HG02943 (cell line): ENCODE measurements at regions not wholly inside any gene's neighbourhood (a gene's known extent, or its start where the extent isn't known, plus 50 kb on each side); places are given as distances from the start of the nearest gene placed in this dataset.

Experiments
- ATAC-seq: cut with Tn5 transposase; IDR thresholded peaks from one replicate; pipeline ENCODE4 v1.9.1; 2021; ENCODE audit warnings: mild to moderate bottlenecking, low read depth, moderate library complexity; ENCODE audit not compliant: unreplicated experiment

GRCh38 chr18:56060967-56061541 lies 473.1 kb upstream of the TCF4 start:
- ATAC-seq = no peak

DNA sequence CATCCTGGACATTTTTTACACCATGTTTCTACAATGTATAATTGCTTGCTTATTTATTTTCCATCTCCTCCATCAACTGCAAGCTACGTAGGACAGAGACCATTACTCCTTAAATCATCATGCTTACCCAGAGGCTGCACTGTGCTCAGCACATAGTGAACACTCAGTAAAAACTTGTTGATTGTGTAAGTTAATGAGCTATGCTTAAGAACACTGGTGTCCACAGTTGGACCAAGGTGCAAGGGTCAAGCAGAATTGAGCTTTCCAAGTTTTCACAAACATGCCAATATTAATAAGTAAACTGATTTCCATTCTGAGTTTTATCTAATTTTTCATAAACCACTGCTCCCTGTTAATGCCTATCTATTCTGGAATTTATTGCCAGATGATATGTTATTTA lies 464.2 kb upstream of the TCF4 start:
- ATAC-seq = no peak

DNA sequence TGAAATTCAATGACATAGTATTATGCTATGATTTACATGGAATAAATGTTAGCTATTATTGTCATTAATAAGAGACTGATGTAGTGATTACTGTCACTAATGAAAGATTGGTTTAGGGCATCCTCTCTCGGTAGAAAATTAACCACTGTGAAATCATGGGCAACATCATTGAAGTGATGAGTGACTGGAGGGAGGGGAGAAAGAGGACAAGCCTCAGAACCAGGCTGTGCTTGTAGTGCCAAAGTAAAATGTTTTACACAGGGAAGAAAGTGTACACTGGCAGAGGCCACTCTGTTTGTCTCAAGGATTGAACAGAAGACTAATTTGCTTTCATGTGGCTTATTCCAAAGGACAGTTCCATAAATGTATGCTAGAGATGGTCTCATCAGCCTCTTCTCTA lies 456.2 kb upstream of the TCF4 start:
- no peak for ATAC-seq

- ATAC-seq = no peak
These were observed 455.7 kb upstream of the TCF4 start for GRCh38 chr18:56043641-56044061.

GRCh38 chr18:56042915-56043536 lies 455.0 kb upstream of the TCF4 start:
- no peak for ATAC-seq

GRCh38 chr18:56038171-56039030 lies 450.4 kb upstream of the TCF4 start:
- ATAC-seq = no peak

GRCh38 chr18:56036741-56037140 lies 448.7 kb upstream of the TCF4 start:
- no peak for ATAC-seq

- ATAC-seq = no peak
These were observed 447.6 kb upstream of the TCF4 start for GRCh38 chr18:56035546-56035945.

DNA sequence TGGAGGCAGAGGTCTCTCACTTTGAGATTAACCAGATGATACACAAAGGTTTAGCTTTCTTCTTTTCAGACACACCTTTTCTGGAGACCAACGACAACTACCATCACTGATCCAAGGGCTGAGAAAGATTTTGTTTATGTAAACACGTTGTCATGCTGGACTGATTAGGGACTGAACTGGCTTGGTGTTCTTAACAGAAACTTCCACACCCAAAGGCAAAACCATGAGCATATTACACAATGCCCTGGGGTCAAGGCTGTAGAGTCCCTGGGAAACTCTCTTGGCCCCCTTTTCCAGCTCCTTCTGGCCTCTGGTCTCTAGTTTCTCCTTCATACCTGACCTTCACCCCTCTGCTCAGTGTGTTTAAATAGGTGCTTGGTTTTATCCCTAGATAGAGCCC lies 447.0 kb upstream of the TCF4 start:
- ATAC-seq = no peak

DNA sequence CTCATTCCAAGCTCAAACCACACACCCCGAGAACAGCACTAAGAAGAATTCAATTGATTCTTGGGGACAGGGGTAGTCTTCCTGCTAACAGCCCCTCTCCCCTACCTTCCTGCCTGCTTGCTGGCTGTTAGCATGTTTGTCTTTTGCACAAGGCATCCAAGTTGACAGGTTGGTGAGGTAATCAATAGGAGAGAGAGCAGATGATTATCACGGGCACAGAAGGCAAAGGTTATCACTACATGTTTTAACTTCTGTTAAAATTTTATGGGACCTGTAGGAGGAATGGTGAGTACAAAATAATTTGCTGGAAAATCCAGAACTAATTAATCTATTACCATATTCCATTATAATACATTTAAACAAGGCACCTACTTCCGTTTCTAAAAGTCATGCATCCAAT lies 442.1 kb upstream of the TCF4 start:
- no peak for ATAC-seq

- ATAC-seq = no peak
These were observed 440.5 kb upstream of the TCF4 start for GRCh38 chr18:56028514-56028913.

- no peak for ATAC-seq
These were observed 438.5 kb upstream of the TCF4 start for GRCh38 chr18:56026509-56026908.

DNA sequence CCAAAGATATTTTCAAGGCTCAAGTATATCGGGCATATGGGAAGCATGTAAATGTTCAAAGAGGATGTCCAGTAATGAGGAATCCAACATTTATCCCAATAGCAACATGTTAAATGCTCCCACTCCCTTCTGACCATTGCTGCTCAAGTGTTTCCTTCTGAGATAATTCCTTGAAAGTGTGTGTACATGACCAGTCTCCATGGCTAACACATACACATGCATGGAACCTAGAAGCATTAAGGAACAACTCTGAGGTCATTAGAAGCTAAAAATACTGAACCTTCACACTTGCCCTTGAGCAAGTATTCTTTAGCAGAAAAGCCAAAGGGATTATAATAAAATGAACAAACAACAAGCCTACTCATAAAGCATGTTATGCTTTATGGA lies 433.8 kb upstream of the TCF4 start:
- ATAC-seq = no peak

GRCh38 chr18:56021136-56021808 lies 433.3 kb upstream of the TCF4 start:
- no peak for ATAC-seq

- ATAC-seq = no peak
These were observed 431.9 kb upstream of the TCF4 start for GRCh38 chr18:56019908-56020307.

GRCh38 chr18:56019156-56019555 lies 431.2 kb upstream of the TCF4 start:
- ATAC-seq = no peak

DNA sequence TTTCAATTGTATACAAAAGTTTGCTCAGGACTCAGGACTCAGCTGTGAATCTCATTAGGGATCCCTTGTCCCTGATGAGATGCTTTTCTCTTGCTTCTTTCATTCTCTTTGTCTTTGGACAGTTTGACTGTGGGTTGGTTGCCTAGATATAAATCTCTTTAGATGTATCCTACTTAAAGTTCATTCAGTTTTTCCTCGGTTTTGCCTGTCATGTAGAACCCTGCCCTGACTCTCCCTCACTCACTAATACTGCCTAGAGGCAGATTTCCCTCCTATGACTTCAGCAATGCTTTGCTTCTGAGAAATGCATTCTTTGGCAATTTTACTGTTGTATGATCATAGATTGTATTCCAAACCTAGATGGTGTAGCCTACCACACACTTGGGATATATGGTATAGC lies 421.4 kb upstream of the TCF4 start:
- ATAC-seq = no peak

DNA sequence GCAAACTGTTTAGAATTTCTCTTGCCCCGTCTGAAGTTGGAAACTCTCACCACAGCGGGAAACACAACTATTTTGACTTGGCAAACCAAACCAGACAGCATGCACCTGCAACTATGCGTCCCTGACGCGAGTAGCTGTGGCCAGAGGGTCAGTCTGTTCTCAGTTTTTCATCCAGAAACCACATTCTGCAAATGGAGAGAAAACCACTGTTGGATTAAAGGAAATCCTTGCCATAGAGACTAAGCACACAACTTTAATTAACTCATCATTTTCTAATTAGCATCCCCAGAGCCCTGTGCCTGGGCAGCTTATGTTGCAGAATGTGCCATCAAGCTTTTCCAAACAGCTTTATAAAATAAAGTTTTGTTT lies 415.7 kb upstream of the TCF4 start:
- ATAC-seq = no peak

DNA sequence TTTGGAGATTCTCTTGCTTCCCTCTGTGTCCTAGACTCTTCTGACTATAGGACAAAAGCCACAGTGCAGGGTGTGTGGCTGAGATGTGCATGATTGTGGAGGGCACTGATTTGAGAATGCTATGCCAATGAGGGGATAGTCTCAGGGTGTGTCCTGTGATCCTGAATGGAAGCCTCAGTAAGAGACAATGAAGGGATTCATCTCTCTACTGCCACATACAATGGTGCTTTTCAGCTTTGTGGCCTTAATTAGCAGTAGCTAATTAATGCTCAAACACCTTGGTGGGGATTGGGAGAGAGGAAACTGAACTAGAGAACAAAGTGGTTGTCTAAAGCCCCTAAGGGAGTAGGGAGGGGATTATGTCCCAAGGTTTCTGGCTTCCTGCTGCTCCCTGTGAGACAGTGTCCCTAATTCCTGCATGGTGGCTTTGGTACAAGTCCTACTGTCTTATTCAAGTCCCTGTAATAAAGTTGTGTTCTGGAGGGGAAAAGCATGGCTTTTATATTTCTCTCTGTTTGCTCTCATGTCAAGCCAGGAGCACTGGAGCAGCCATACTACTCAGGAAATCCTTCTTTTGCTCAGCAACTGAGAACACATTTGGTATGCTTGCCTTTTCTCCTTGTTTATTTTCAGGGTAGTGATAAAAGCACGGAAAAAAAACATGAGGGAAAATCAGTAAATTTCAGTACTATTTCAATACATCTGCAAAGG lies 415.2 kb upstream of the TCF4 start:
- no peak for ATAC-seq

- no peak for ATAC-seq
These were observed 413.6 kb upstream of the TCF4 start for GRCh38 chr18:56001576-56001975.

GRCh38 chr18:56000041-56000440 lies 412.0 kb upstream of the TCF4 start:
- no peak for ATAC-seq
